ENCODE measurements at regions not wholly inside any gene's neighbourhood (a gene's known extent, or its start where the extent isn't known, plus 50 kb on each side); places are given as distances from the start of the nearest gene placed in this dataset.

- CTCF ChIA-PET = no interaction called here
- no peak for DNase-seq (ENCODE audit: low read depth, low spot score)
- Histone ChIP-seq H3K27ac (ENCODE audit: low read depth, low read length) (no peak overlapping the region), H3K9me3 (ENCODE audit: control insufficient read depth, insufficient read depth, low read length) (no peaks in the 10 kb centered on the region), H3K4me3 (ENCODE audit: low read depth, low read length) (no peak overlapping the region), H3K27me3 (ENCODE audit: control insufficient read depth, insufficient read depth, low read length) (no peaks in the 10 kb centered on the region)
- POLR2A ChIA-PET = no interaction called here
- TF ChIP-seq CTCF (IDR thresholded peaks at IDR 0.05; ENCODE audit: low read depth, low read length) = no peak
These were observed 450.0 kb upstream of the RASGEF1B start for GRCh38 chr4:81921751-81922159.

DNA sequence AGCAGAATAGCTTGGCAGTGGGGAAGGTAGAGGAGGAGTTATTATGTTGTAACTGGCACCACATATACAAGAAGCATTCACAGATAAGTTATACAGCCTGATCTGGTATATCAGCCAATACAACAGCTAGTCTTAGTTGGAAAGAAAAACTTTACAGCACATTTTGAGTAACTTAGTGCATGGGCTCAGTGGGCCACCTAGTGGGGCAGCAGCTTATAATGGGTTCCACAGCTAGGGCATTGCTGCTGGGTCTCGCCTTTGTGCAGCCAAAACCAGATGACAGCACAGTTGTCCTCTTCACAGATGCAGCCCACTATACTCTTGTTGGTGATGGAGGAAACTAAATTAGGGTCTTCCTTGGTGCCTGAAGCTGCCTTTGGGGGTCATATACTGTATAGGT lies 448.1 kb upstream of the RASGEF1B start:
- H3K27me3 ChIP-seq (ENCODE audit: control insufficient read depth, insufficient read depth, low read length) = no peaks in the 10 kb centered on the region
- ChIA-PET CTCF (interaction anchor here (1.7 to 1.9 kb wide), 2 partner anchors 452 to 513 kb away, joined by 6 read pairs; no protein-coding TSS in a partner anchor), POLR2A (no interaction called here)
- H3K4me3 ChIP-seq (ENCODE audit: low read depth, low read length) = no peak overlapping the region
- DNase-seq (ENCODE audit: low read depth, low spot score) = no peak
- no peaks in the 10 kb centered on the region for H3K9me3 ChIP-seq (ENCODE audit: control insufficient read depth, insufficient read depth, low read length)
- H3K27ac ChIP-seq (ENCODE audit: low read depth, low read length) = no peak overlapping the region
- TF ChIP-seq CTCF (IDR thresholded peaks at IDR 0.05; ENCODE audit: low read depth, low read length) = no peak

DNA sequence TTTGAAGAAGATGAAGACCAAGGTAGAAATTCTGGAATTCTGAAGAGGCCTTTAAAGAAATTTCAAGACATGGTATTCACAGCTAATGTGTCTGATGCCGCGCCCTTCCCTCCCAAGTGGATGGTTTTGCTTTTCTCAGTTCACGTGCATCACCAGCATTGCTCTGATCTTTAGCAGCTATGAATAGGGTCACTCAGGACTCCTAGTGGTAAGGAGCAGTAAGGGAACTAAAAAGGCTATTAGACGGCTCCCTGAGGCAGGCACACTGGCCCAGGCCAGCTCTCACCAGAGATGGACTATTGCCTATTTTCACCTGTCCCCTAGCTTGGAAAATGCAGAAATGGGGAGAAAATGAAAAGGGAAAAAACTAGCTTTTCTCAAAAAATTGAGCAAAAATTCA lies 447.5 kb upstream of the RASGEF1B start:
- H3K27me3 ChIP-seq (ENCODE audit: control insufficient read depth, insufficient read depth, low read length) = no peaks in the 10 kb centered on the region
- ChIA-PET POLR2A (no interaction called here), CTCF (interaction anchor here (1.4 to 1.9 kb wide), 3 partner anchors 366 to 513 kb away, joined by 3 to 6 read pairs (median 6); no protein-coding TSS in a partner anchor)
- H3K27ac ChIP-seq (ENCODE audit: low read depth, low read length) = no peak overlapping the region
- H3K9me3 ChIP-seq (ENCODE audit: control insufficient read depth, insufficient read depth, low read length) = no peaks in the 10 kb centered on the region
- no peak for DNase-seq (ENCODE audit: low read depth, low spot score)
- TF ChIP-seq CTCF (IDR thresholded peaks at IDR 0.05; ENCODE audit: low read depth, low read length) = peak; percentile 43
- H3K4me3 ChIP-seq (ENCODE audit: low read depth, low read length) = no peak overlapping the region

DNA sequence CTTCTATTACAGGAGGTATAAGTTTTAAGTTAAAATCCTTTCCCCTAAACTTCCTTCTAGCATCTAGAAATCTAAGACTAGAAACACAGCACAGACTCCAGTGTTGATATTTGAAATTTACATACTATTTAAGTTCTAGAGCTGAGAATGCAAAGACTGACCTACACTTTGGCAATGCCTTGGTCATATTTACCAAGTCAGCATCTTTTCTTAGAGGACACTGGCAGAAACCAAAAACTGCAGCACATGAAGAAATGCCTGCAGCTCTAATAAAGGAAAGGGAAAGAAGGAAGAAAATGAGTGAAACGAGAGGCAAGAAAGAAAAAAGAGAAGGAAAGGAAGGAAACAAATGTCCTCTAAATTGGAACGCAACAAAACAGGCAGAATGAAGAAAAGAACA lies 443.7 kb upstream of the RASGEF1B start:
- Histone ChIP-seq H3K27me3 (ENCODE audit: control insufficient read depth, insufficient read depth, low read length) (no peaks in the 10 kb centered on the region), H3K4me3 (ENCODE audit: low read depth, low read length) (no peak overlapping the region), H3K9me3 (ENCODE audit: control insufficient read depth, insufficient read depth, low read length) (no peaks in the 10 kb centered on the region), H3K27ac (ENCODE audit: low read depth, low read length) (no peak overlapping the region)
- ChIA-PET POLR2A (no interaction called here), CTCF (interaction anchor here (1.4 kb wide), 1 partner anchor 21 kb away, joined by 3 read pairs; no protein-coding TSS in a partner anchor)
- DNase-seq (ENCODE audit: low read depth, low spot score) = no peak
- no peak for TF ChIP-seq CTCF (IDR thresholded peaks at IDR 0.05; ENCODE audit: low read depth, low read length)

DNA sequence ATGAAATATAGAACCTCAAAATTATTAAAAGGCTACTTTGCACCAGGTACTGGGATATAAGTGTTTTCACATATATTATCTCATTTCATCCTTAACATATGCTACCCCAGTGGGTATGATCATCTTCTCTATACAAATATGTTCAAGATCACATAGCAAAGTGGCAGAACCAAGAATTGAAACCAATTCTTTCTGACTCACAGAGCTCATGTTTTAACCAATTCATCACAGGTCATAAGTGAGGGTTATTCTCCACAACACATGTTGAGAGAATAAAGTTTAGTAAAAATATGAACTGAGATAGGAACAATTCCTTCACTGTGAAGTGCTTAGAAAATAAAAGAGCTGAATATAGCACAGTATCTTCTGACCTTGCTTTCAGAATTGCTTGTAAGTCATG lies 442.9 kb upstream of the RASGEF1B start:
- CTCF ChIA-PET = interaction anchor here (0.6 to 1.4 kb wide), 3 partner anchors 9 to 1193 kb away, joined by 3 to 6 read pairs (median 4); no protein-coding TSS in a partner anchor

More for the DNA sequence above, 442.9 kb upstream of the RASGEF1B start:
- Histone ChIP-seq H3K27ac (ENCODE audit: low read depth, low read length) (no peak overlapping the region), H3K9me3 (ENCODE audit: control insufficient read depth, insufficient read depth, low read length) (no peaks in the 10 kb centered on the region), H3K4me3 (ENCODE audit: low read depth, low read length) (no peak overlapping the region), H3K27me3 (ENCODE audit: control insufficient read depth, insufficient read depth, low read length) (no peaks in the 10 kb centered on the region)
- TF ChIP-seq CTCF (IDR thresholded peaks at IDR 0.05; ENCODE audit: low read depth, low read length) = no peak
- POLR2A ChIA-PET = no interaction called here
- DNase-seq (ENCODE audit: low read depth, low spot score) = no peak
